Psoas muscle (tissue), 7 donors: ENCODE measurements at regions not wholly inside any gene's neighbourhood (a gene's known extent, or its start where the extent isn't known, plus 50 kb on each side); places are given as distances from the start of the nearest gene placed in this dataset.
"Not testable (repeated sequence)": the region's sequence is repeated elsewhere in the genome, so short reads cannot be mapped to it uniquely, and the experiment has no call there.

ENCODE experiments used
- ATAC-seq, 4 donors: fragments of 200-7000 bp; cut with Tn5 transposase; one replicate each; pipeline ENCODE4 v1.9.1; 2020; ENCODE audit warnings: moderate library complexity in 3 of 4, mild to moderate bottlenecking in 2 of 4
- DNase-seq, 2 donors: peaks; one replicate each; pipeline ENCODE4 v3.0.0-alpha.2; 2020
- H3K27ac ChIP-seq: fragments of 200-600 bp; one replicate; pipeline ENCODE4 v1.8.0; 2022
- H3K27me3 ChIP-seq, 3 donors: fragments of 200-600 bp in 1 of 3; one replicate each; pipeline versions ENCODE4 v1.6.1 to v1.8.0; 2013 to 2022; ENCODE audit warnings: low read length in 2 of 3, mild to moderate bottlenecking in 2 of 3, moderate library complexity in 1 of 3; ENCODE audit not compliant: insufficient read depth in 3 of 3
- H3K36me3 ChIP-seq, 2 donors: fragments of 200-600 bp in 1 of 2; one replicate each; pipeline versions ENCODE4 v1.6.1 to v1.8.0; 2013 to 2022; ENCODE audit warnings: low read depth in 1 of 2, mild to moderate bottlenecking in 1 of 2, moderate library complexity in 1 of 2; ENCODE audit not compliant: insufficient read depth in 1 of 2
- H3K4me1 ChIP-seq: fragments of 200-600 bp; one replicate; pipeline ENCODE4 v1.8.0; 2022
- H3K4me3 ChIP-seq: fragments of 200-600 bp; one replicate; pipeline ENCODE4 v1.8.0; 2022; ENCODE audit warnings: mild to moderate bottlenecking
- H3K9me3 ChIP-seq: fragments of 200-600 bp; one replicate; pipeline ENCODE4 v1.8.0; 2022
- CTCF ChIP-seq: fragments of 200-600 bp; IDR thresholded peaks from one replicate; pipeline ENCODE4 v1.8.0; 2022; ENCODE audit warnings: antibody characterized with exemption
- WGBS, 3 donors: extraction: QIAGEN DNeasy Blood & Tissue Kit; methylation state at CpG; one replicate each; pipeline versions ENCODE4 v1.1.6 to v1.1.7; 2013; 5-methylcytosine and 5-hydroxymethylcytosine counted together
- intact Hi-C, 2 donors: fragments of 100-400 bp; cut with DNase I; formaldehyde crosslinking; loops; one replicate each; pipeline versions ENCODE4 v1.11.0 to v1.14.2; 2022
- donor health status: healthy with polysubstance abuse.
- donor health status: DM: no; HTN: no; CAD: no; lungs with moderate emphysema.
- donor health status: Bipolar disorder and iron deficiency.
- donor health status: healthy.
- donor health status: DM: yes; HTN: yes; CAD: no.
- donor health status: DM: no; HTN: no; CAD: no.
- donor health status: DM: yes; HTN: yes; CAD: no.

GRCh38 chrX:129361576-129361975 is 161.7 kb downstream of the SMARCA1 start:
- H3K4me3 ChIP-seq = no peak overlapping the region
- no peak overlapping the region for H3K27ac ChIP-seq
- TF ChIP-seq CTCF = no peak
- H3K36me3 ChIP-seq = no peaks in the 10 kb centered on the region
- no peak for DNase-seq
- WGBS, 3 donors = 50 to 65% (median 60%) methylated on average over 5 of the region's 5 CpGs
- no peaks in the 10 kb centered on the region for H3K9me3 ChIP-seq
- intact Hi-C loops = no loop called here
- ATAC-seq = no peak
- no peaks in the 10 kb centered on the region for H3K27me3 ChIP-seq
- no peaks in the 10 kb centered on the region for H3K4me1 ChIP-seq

GRCh38 chrX:129360175-129360574 is 163.1 kb downstream of the SMARCA1 start:
- 30 to 44% (median 32%) methylated on average over 5 of the region's 5 CpGs for WGBS, 3 donors
- Histone ChIP-seq H3K27me3 (no peaks in the 10 kb centered on the region), H3K27ac (no peak overlapping the region), H3K9me3 (no peaks in the 10 kb centered on the region), H3K4me3 (no peak overlapping the region), H3K4me1 (no peaks in the 10 kb centered on the region), H3K36me3 (no peaks in the 10 kb centered on the region)
- intact Hi-C loops = no loop called here
- no peak for ATAC-seq
- no peak for DNase-seq
- TF ChIP-seq CTCF = peak; percentile 41

GRCh38 chrX:129359269-129359668 is 164.0 kb downstream of the SMARCA1 start:
- intact Hi-C loops = no loop called here
- DNase-seq (no peak), ATAC-seq (no peak)
- TF ChIP-seq CTCF = no peak
- Histone ChIP-seq H3K27ac (no peak overlapping the region), H3K4me1 (no peaks in the 10 kb centered on the region), H3K27me3 (no peaks in the 10 kb centered on the region), H3K9me3 (no peaks in the 10 kb centered on the region), H3K36me3 (no peaks in the 10 kb centered on the region), H3K4me3 (no peak overlapping the region)
- 84 to 94% (median 93%) methylated on average over 2 of the region's 2 CpGs for WGBS, 3 donors

- H3K36me3 ChIP-seq, H3K4me1 ChIP-seq, H3K27me3 ChIP-seq, intact Hi-C loops, H3K4me3 ChIP-seq, H3K27ac ChIP-seq, ATAC-seq, DNase-seq, H3K9me3 ChIP-seq: not testable (repeated sequence)
- 80 to 100% (median 98%) methylated on average over 3 to 4 of the region's 4 CpGs for WGBS, 3 donors
These were observed 165.9 kb downstream of the SMARCA1 start for GRCh38 chrX:129357428-129357827.

- 33 to 74% (median 66%) methylated on average over 2 of the region's 2 CpGs for WGBS, 3 donors
- intact Hi-C loops = no loop called here
- no peak for TF ChIP-seq CTCF
- Histone ChIP-seq H3K4me3 (no peak overlapping the region), H3K9me3 (no peaks in the 10 kb centered on the region), H3K27me3 (no peaks in the 10 kb centered on the region), H3K36me3 (no peaks in the 10 kb centered on the region), H3K27ac (no peak overlapping the region), H3K4me1 (no peaks in the 10 kb centered on the region)
- no peak for ATAC-seq
- no peak for DNase-seq
These were observed 176.0 kb downstream of the SMARCA1 start for GRCh38 chrX:129347291-129347690.
